ENCODE measurements at regions not wholly inside any gene's neighbourhood (a gene's known extent, or its start where the extent isn't known, plus 50 kb on each side); places are given as distances from the start of the nearest gene placed in this dataset.

DNA sequence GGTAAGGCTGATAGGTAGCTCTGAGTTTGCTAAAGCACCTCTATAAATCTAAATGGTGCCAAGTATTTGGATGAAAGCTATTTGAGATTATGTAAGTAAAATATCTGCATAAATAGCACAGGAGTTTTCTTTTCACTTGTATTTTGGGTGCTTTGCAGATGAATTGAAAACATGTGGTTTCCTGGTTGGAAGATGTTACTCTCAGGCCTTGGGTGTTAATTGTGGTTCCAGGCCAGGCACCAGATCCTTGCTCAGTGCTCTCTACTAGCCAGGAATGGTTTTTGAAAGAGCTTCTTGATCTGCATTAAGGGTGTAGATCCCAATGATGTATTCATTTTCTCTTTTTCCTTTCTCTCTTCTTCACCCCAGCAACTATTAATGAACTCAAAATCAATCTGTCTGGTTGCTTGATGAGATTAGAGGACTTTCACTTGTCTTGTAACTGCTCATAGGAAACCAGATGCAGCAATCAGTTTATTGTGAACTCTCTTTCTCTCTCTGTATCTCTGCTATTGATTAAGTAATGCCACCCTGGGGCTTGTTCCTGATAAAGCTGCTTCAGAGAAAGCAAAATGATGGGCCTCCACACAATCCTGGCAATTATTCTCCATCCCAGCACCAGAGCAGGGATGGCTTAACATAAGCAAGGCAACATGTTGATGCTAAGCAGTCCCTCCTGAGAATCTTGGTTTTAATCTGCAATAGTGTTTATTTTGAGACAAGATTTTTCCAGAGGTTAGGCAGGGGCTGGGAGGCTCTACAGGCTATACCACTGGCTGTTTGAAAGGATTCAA lies 147.0 kb upstream of the NTM start:
- ChIA-PET POLR2A (no interaction called here), CTCF (interaction anchor here (0.9 to 1.8 kb wide), 5 partner anchors 71 to 451 kb away, joined by 3 to 7 read pairs (median 6); no protein-coding TSS in a partner anchor)
- H3K4me3 ChIP-seq (ENCODE audit: low read depth, low read length) = no peak overlapping the region
- no peak for DNase-seq (ENCODE audit: low read depth, low spot score)
- TF ChIP-seq, protein P1, sequence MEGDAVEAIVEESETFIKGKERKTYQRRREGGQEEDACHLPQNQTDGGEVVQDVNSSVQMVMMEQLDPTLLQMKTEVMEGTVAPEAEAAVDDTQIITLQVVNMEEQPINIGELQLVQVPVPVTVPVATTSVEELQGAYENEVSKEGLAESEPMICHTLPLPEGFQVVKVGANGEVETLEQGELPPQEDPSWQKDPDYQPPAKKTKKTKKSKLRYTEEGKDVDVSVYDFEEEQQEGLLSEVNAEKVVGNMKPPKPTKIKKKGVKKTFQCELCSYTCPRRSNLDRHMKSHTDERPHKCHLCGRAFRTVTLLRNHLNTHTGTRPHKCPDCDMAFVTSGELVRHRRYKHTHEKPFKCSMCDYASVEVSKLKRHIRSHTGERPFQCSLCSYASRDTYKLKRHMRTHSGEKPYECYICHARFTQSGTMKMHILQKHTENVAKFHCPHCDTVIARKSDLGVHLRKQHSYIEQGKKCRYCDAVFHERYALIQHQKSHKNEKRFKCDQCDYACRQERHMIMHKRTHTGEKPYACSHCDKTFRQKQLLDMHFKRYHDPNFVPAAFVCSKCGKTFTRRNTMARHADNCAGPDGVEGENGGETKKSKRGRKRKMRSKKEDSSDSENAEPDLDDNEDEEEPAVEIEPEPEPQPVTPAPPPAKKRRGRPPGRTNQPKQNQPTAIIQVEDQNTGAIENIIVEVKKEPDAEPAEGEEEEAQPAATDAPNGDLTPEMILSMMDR (IDR thresholded peaks at IDR 0.05; ENCODE audit: insufficient read depth, low read length, missing control alignments) = no peak

DNA sequence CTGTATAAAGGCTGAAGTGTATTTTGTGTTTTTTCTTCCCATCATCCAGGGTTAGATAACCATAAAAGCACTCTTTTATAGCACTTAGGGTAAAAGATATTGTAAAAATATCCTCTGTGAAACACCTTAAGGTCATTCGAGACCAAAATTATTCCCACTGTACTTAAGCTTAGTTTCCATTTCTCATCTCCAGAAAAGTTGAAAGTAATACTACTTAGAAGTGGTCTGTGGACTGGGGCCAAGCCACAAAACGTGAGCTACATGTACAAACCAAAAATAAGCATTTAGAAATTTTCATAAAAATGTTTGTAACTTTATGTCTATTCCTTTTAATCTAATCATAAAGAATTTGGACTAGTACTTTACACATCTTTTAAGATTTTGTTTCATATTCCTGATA lies 142.0 kb upstream of the NTM start:
- ChIA-PET POLR2A (no interaction called here), CTCF (no interaction called here)
- TF ChIP-seq, protein P1 (IDR thresholded peaks at IDR 0.05; ENCODE audit: insufficient read depth, low read length, missing control alignments) = no peak
- DNase-seq (ENCODE audit: low read depth, low spot score) = no peak
- H3K4me3 ChIP-seq (ENCODE audit: low read depth, low read length) = no peak overlapping the region

DNA sequence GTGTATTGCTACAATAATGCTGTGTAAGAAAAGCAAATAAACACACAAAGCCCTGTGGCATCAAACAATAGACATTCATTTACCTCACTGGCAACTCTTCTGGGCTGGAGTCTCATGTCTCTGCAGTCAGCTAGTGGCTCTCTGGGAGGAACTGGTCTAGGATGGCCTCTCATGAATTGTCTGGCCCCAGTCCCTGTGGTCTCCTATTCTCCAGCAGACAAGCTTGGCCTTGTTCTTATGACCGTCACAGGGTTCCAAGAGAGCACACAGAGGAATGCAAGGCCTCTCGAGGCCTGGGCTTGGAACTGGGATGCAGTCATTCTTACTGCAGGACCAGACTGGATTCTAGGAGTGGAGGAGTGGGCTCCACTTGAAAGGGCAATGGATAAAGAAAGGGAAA lies 141.2 kb upstream of the NTM start:
- no peak for DNase-seq (ENCODE audit: low read depth, low spot score)
- H3K4me3 ChIP-seq (ENCODE audit: low read depth, low read length) = no peak overlapping the region
- TF ChIP-seq, protein P1 (IDR thresholded peaks at IDR 0.05; ENCODE audit: insufficient read depth, low read length, missing control alignments) = no peak
- CTCF ChIA-PET = no interaction called here
- POLR2A ChIA-PET = no interaction called here

DNA sequence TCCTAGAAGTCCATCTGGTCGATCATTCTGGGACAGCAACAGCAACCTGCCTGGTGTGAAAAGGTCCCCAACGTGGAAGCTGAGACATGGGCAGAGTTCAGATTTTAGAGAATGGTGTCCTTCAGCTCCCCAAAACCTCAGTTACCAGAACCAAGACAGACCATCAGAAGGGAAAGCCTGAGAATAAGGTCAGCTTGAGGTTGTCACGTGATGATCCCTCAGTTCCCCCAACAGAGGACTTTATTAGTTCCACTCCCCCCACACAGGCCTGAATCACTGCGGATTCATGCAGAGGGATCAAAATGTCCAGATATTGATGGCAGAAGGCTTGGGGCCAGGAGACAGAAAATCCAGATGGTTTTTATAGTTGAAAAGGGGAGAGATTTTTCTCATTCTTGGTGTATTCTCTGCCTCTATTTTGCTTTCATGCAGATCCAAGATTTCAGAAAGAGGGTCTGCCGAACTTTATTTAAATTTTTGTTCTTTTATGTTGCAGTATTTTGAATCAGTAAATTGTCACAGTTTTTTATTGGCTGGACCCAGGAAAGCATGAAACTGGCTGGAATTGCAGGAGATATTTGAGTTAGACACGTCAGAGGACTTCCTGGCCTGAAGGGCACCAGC lies 139.0 kb upstream of the NTM start:
- TF ChIP-seq, protein P1 (IDR thresholded peaks at IDR 0.05; ENCODE audit: insufficient read depth, low read length, missing control alignments) = no peak
- POLR2A ChIA-PET = no interaction called here
- CTCF ChIA-PET = no interaction called here
- H3K4me3 ChIP-seq (ENCODE audit: low read depth, low read length) = no peak overlapping the region
- DNase-seq (ENCODE audit: low read depth, low spot score) = no peak

DNA sequence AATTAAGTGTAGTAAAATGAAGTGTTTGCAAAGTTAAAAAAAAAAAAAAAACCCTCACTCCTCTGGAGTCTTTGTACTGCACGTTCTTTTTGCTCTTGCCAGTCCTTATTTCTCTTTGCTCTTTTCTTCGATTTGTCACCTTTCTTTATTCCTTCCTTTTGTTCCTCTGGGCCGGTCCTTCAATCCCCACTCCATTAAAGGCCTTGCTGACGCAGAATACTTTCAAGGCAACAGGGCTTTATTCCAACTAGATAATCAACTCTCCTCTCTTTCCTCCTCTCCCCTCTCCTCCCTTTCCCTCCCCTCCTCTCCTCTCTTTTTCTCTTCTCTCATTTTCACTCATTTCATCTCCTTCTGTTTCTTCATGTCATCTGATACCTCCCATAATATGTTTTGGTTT lies 138.2 kb upstream of the NTM start:
- TF ChIP-seq, protein P1 (IDR thresholded peaks at IDR 0.05; ENCODE audit: insufficient read depth, low read length, missing control alignments) = no peak
- CTCF ChIA-PET = interaction anchor here (1.4 kb wide), 1 partner anchor 15 kb away, joined by 3 read pairs; no protein-coding TSS in a partner anchor
- no peak for DNase-seq (ENCODE audit: low read depth, low spot score)
- POLR2A ChIA-PET = no interaction called here
- H3K4me3 ChIP-seq (ENCODE audit: low read depth, low read length) = no peak overlapping the region

DNA sequence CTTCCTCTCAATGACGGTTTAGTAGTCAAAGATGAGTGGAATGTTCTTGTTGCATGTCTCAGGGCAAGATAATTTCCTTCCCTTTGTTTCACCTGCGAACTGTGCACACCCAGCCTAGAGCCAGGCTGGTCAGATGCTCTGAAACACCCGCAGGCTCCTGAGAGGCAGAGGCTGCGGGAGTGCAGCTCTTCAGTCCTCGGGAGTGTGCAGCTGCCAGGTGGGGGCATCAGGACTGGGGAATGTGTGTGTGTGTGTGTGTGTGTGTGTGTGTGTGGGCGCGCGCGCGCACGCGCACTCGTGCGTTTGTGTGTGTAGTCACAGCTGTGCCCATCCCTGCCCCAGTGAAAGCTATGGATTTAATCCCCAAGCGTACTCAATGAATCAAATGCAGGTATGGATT lies 136.2 kb upstream of the NTM start:
- POLR2A ChIA-PET = no interaction called here
- no peak for DNase-seq (ENCODE audit: low read depth, low spot score)
- no peak overlapping the region for H3K4me3 ChIP-seq (ENCODE audit: low read depth, low read length)
- TF ChIP-seq, protein P1 (IDR thresholded peaks at IDR 0.05; ENCODE audit: insufficient read depth, low read length, missing control alignments) = no peak
- CTCF ChIA-PET = no interaction called here
